ENCODE measurements at regions not wholly inside any gene's neighbourhood (a gene's known extent, or its start where the extent isn't known, plus 50 kb on each side); places are given as distances from the start of the nearest gene placed in this dataset.

DNA sequence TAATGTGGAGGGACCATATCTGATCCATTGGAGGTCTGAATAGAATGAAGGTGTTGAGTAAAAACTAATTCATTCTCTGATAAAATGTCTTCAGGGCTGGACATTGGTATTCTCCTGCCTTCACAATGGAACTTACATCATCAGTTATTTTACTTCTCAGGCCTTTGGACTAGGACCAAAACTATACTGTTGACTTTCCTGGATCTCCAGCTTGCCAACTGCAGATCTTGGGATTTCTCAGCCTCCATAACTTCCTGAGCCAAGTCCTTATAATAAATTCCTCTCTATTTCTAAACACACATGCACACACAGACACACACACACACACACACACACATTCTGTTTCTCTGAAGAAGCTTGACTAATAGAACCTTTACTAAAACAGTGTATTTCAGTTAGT, 1858.6 kb upstream of the ADGRL3 start:
- H2BK12ac ChIP-seq (ENCODE audit: low read depth, low read length) = no peak overlapping the region
- H4K91ac ChIP-seq (replicated peaks; ENCODE audit: insufficient read length, low read length) = no peak overlapping the region
- no peak overlapping the region for H2BK15ac ChIP-seq (ENCODE audit: low read length)
- H2BK20ac ChIP-seq (ENCODE audit: low read length) = no peak overlapping the region
- H3K27ac ChIP-seq (ENCODE audit: low read depth, low read length) = no peak overlapping the region
- no peaks in the 10 kb centered on the region for H3K9me3 ChIP-seq (ENCODE audit: insufficient read depth in 2 of 2, low read depth in 1 of 2, low read length in 1 of 2)
- no peak overlapping the region for H3K14ac ChIP-seq (ENCODE audit: insufficient read length)
- no peaks in the 10 kb centered on the region for H3K79me1 ChIP-seq (ENCODE audit: low read depth, low read length)
- ChIA-PET POLR2A (ENCODE audit: partially characterized antibody) (no interaction called here), CTCF (ENCODE audit: partially characterized antibody) (no interaction called here)
- no peaks in the 10 kb centered on the region for H4K20me1 ChIP-seq (replicated peaks in 1 of 2; ENCODE audit: control insufficient read depth in 1 of 2, insufficient read depth in 2 of 2, low read length in 2 of 2)
- no peak overlapping the region for H3K18ac ChIP-seq (ENCODE audit: extremely low read depth, low read length)
- H2BK5ac ChIP-seq (ENCODE audit: low read depth, low read length) = no peak overlapping the region
- no peak overlapping the region for H2AK5ac ChIP-seq (ENCODE audit: low read depth, low read length)
- H3K27me3 ChIP-seq (replicated peaks in 1 of 4; ENCODE audit: control insufficient read depth in 3 of 4, extremely low read depth in 1 of 4, insufficient read depth in 3 of 4, low read length in 3 of 4) = no peaks in the 10 kb centered on the region
- DNase-seq (ENCODE audit: low read depth in 1 of 2, low spot score in 2 of 2) (no peak), FAIRE-seq (no peak)
- H3K4me1 ChIP-seq (replicated peaks in 1 of 4; ENCODE audit: control insufficient read depth in 3 of 4, insufficient read depth in 4 of 4, low read length in 3 of 4) = no peaks in the 10 kb centered on the region
- no peak overlapping the region for H4K8ac ChIP-seq (ENCODE audit: extremely low read depth, insufficient read depth, low read length)
- H2BK120ac ChIP-seq (replicated peaks; ENCODE audit: low read depth, low read length) = no peak overlapping the region
- H3K56ac ChIP-seq (replicated peaks; ENCODE audit: insufficient read length, low read depth, low read length) = peak overlapping the region; percentile 77
- H3K36me3 ChIP-seq (ENCODE audit: control insufficient read depth in 2 of 4, insufficient read depth in 4 of 4, low read length in 3 of 4) = no peaks in the 10 kb centered on the region
- no peaks in the 10 kb centered on the region; the same call in 1 of the 2 replicates for H3K23me2 ChIP-seq (ENCODE audit: low read depth, low read length)
- no peaks in the 10 kb centered on the region for H3K79me2 ChIP-seq (ENCODE audit: control insufficient read depth in 1 of 2, insufficient read depth in 2 of 2, low read length in 2 of 2)
- no peak overlapping the region for H3K4ac ChIP-seq (replicated peaks; ENCODE audit: insufficient read length, low read depth, low read length)
- H3K23ac ChIP-seq (ENCODE audit: insufficient read length) = no peak overlapping the region
- H2AFZ ChIP-seq (ENCODE audit: low read length) = no peak overlapping the region
- H3K9ac ChIP-seq (replicated peaks in 1 of 4; ENCODE audit: extremely low read depth in 1 of 4, low read depth in 3 of 4, low read length in 3 of 4) = no peak overlapping the region
- no peak overlapping the region for H4K5ac ChIP-seq (ENCODE audit: insufficient read length, low read depth, low read length)
- H3K4me2 ChIP-seq (ENCODE audit: insufficient read depth in 1 of 2, low read depth in 2 of 2, low read length in 2 of 2) = no peak overlapping the region
- H3K4me3 ChIP-seq (ENCODE audit: extremely low read depth in 1 of 4, insufficient read depth in 2 of 4, low read depth in 3 of 4, low read length in 4 of 4) = no peak overlapping the region
- TF ChIP-seq, protein P1, sequence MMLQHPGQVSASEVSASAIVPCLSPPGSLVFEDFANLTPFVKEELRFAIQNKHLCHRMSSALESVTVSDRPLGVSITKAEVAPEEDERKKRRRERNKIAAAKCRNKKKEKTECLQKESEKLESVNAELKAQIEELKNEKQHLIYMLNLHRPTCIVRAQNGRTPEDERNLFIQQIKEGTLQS (IDR thresholded peaks at IDR 0.05; ENCODE audit: insufficient read depth, low read depth, low read length) = no peak
- TF ChIP-seq, protein P2, sequence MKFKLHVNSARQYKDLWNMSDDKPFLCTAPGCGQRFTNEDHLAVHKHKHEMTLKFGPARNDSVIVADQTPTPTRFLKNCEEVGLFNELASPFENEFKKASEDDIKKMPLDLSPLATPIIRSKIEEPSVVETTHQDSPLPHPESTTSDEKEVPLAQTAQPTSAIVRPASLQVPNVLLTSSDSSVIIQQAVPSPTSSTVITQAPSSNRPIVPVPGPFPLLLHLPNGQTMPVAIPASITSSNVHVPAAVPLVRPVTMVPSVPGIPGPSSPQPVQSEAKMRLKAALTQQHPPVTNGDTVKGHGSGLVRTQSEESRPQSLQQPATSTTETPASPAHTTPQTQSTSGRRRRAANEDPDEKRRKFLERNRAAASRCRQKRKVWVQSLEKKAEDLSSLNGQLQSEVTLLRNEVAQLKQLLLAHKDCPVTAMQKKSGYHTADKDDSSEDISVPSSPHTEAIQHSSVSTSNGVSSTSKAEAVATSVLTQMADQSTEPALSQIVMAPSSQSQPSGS (IDR thresholded peaks at IDR 0.05; ENCODE audit: low read length) = no peak
- TF ChIP-seq, protein P3, sequence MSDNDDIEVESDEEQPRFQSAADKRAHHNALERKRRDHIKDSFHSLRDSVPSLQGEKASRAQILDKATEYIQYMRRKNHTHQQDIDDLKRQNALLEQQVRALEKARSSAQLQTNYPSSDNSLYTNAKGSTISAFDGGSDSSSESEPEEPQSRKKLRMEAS (IDR thresholded peaks at IDR 0.05) = no peak
- TF ChIP-seq SIRT6 (IDR thresholded peaks at IDR 0.05; ENCODE audit: low read length) = no peak
